Left ventricle myocardium inferior (tissue), 1 donor: ENCODE measurements at regions not wholly inside any gene's neighbourhood (a gene's known extent, or its start where the extent isn't known, plus 50 kb on each side); places are given as distances from the start of the nearest gene placed in this dataset.

Source experiments
- DNase-seq: peaks from one replicate; pipeline ENCODE4 v3.0.0-alpha.2; 2020
- H3K27ac ChIP-seq: fragments of 200-600 bp; replicated peaks from 2 replicates; pipeline ENCODE4 v1.8.0; 2021
- H3K27me3 ChIP-seq: fragments of 200-600 bp; 2 replicates; pipeline ENCODE4 v1.8.0; 2021; ENCODE audit warnings: low read depth
- H3K36me3 ChIP-seq: fragments of 200-600 bp; 2 replicates; pipeline ENCODE4 v1.8.0; 2021
- H3K4me1 ChIP-seq: fragments of 200-600 bp; 2 replicates; pipeline ENCODE4 v1.8.0; 2021
- H3K4me3 ChIP-seq: fragments of 200-600 bp; 2 replicates; pipeline ENCODE4 v1.8.0; 2021; ENCODE audit warnings: mild to moderate bottlenecking, moderate library complexity
- H3K9me3 ChIP-seq: fragments of 200-600 bp; replicated peaks from 2 replicates; pipeline ENCODE4 v1.8.0; 2021
- intact Hi-C: fragments of 100-400 bp; cut with micrococcal nuclease; formaldehyde crosslinking; loops from one replicate; pipeline ENCODE4 v1.11.0; 2022
- TF ChIP-seq, protein P1 (sequence below): fragments of 200-600 bp; IDR thresholded peaks from 2 replicates; pipeline ENCODE4 v1.8.0; 2021; ENCODE audit warnings: antibody characterized with exemption, mild to moderate bottlenecking, borderline replicate concordance
- donor health status: DM: no; HTN: yes; CAD: no; lungs with severe emphysema.

- Histone ChIP-seq H3K27ac (no peak overlapping the region), H3K27me3 (no peaks in the 10 kb centered on the region), H3K4me1 (peaks cover 44% of the 10 kb centered on the region), H3K4me3 (no peak overlapping the region), H3K9me3 (no peaks in the 10 kb centered on the region), H3K36me3 (no peaks in the 10 kb centered on the region)
- TF ChIP-seq, protein P1, sequence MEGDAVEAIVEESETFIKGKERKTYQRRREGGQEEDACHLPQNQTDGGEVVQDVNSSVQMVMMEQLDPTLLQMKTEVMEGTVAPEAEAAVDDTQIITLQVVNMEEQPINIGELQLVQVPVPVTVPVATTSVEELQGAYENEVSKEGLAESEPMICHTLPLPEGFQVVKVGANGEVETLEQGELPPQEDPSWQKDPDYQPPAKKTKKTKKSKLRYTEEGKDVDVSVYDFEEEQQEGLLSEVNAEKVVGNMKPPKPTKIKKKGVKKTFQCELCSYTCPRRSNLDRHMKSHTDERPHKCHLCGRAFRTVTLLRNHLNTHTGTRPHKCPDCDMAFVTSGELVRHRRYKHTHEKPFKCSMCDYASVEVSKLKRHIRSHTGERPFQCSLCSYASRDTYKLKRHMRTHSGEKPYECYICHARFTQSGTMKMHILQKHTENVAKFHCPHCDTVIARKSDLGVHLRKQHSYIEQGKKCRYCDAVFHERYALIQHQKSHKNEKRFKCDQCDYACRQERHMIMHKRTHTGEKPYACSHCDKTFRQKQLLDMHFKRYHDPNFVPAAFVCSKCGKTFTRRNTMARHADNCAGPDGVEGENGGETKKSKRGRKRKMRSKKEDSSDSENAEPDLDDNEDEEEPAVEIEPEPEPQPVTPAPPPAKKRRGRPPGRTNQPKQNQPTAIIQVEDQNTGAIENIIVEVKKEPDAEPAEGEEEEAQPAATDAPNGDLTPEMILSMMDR: no peak
- DNase-seq: no peak
- intact Hi-C loops: no loop called here
Observed at GRCh38 chr3:194777729-194778128, 92.0 kb downstream of the FAM43A start.

DNA sequence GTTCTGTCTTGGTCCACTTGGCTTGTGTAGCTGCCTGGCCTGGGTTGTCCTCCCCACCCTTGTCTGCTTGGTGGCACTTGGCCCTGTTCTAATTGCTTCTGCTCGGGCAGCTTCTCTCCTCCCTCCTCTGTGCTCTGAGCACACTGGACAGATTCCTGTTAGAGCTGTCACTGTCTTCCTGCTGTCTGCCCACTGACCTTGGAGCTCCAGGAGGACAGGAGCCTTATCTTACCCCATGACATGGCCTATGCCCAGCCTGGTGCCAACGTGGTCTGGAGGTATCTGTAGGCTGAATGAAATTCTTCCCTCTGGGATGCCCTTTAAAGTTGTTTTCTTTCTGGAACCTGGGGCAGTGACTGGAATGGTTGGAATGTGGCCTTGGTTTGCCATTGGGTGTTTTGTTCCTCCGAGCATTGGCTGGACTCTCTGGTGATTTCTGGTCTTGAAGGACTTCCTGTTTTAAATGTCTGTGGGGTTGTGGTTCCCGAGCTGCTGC lies 94.1 kb downstream of the FAM43A start:
- peak; percentile 24 for DNase-seq
- H3K4me3 ChIP-seq: no peak overlapping the region
- peak overlapping the region; percentile 40 for H3K27ac ChIP-seq
- no peaks in the 10 kb centered on the region for H3K36me3 ChIP-seq
- TF ChIP-seq, protein P1: no peak
- no peaks in the 10 kb centered on the region for H3K27me3 ChIP-seq
- peaks cover 45% of the 10 kb centered on the region for H3K4me1 ChIP-seq
- intact Hi-C loops: no loop called here
- H3K9me3 ChIP-seq: no peaks in the 10 kb centered on the region

DNA sequence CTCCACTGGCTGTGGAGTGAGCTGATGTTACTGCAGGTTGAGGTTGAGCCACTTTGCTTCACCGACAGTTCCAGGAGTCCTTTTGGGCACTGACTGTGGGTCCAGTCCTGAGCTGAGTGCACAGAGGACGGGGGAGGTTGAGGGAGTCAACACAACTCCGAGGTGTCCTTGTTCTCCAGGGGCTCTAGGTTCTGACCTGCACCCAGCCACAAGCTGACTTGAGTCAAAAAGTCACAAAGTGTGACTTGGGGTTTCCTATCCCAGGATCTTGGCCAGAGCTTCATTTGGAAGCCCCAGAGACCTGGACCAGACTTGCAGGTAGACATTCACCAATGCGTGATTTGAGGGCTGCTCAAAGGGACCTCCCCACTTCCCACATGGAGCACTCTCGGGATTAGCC lies 95.0 kb downstream of the FAM43A start:
- no peak overlapping the region for H3K4me3 ChIP-seq
- intact Hi-C loops: no loop called here
- H3K9me3 ChIP-seq: no peaks in the 10 kb centered on the region
- DNase-seq: no peak
- H3K27me3 ChIP-seq: no peaks in the 10 kb centered on the region
- no peak overlapping the region for H3K27ac ChIP-seq
- H3K36me3 ChIP-seq: no peaks in the 10 kb centered on the region
- TF ChIP-seq, protein P1: no peak
- peaks cover 48% of the 10 kb centered on the region for H3K4me1 ChIP-seq

- no peaks in the 10 kb centered on the region for H3K36me3 ChIP-seq
- H3K4me3 ChIP-seq: no peak overlapping the region
- TF ChIP-seq, protein P1: no peak
- H3K9me3 ChIP-seq: no peaks in the 10 kb centered on the region
- no peak for DNase-seq
- no peaks in the 10 kb centered on the region for H3K27me3 ChIP-seq
- H3K4me1 ChIP-seq: peaks cover 49% of the 10 kb centered on the region
- no peak overlapping the region for H3K27ac ChIP-seq
- intact Hi-C loops: no loop called here
Observed at GRCh38 chr3:194781617-194782016, 95.9 kb downstream of the FAM43A start.

- no peak for DNase-seq
- no peaks in the 10 kb centered on the region for H3K36me3 ChIP-seq
- no peaks in the 10 kb centered on the region for H3K9me3 ChIP-seq
- no peaks in the 10 kb centered on the region for H3K27me3 ChIP-seq
- TF ChIP-seq, protein P1: no peak
- H3K27ac ChIP-seq: peak overlapping the region; percentile 69
- intact Hi-C loops: no loop called here
- H3K4me1 ChIP-seq: peaks cover 49% of the 10 kb centered on the region
- H3K4me3 ChIP-seq: no peak overlapping the region
Observed at GRCh38 chr3:194782698-194783404, 97.2 kb downstream of the FAM43A start.
